CD14-positive monocyte (primary cell): ENCODE measurements at regions not wholly inside any gene's neighbourhood (a gene's known extent, or its start where the extent isn't known, plus 50 kb on each side); places are given as distances from the start of the nearest gene placed in this dataset.

Experiments
- DNase-seq, 3 donors: peaks; one replicate each; pipeline ENCODE4 v3.0.0-alpha.2; 2011 to 2022
- H2AFZ ChIP-seq: 2 replicates; pipeline ENCODE4 v1.6.0; 2012; ENCODE audit warnings: mild to moderate bottlenecking, low read depth, low read length, inconsistent platforms; ENCODE audit not compliant: insufficient read depth, poor library complexity, severe bottlenecking
- H3K27ac ChIP-seq, 2 donors: 1 replicate in 1 of 2; 2 replicates in 1 of 2; pipeline ENCODE4 v1.5.1; 2012 to 2013; ENCODE audit warnings: low read length in 2 of 2, control low read depth in 1 of 2, inconsistent platforms in 1 of 2, low read depth in 1 of 2, mild to moderate bottlenecking in 1 of 2
- H3K27me3 ChIP-seq, 2 donors: one replicate each; pipeline versions ENCODE4 v1.6.0 to v1.6.1; 2011 to 2013; ENCODE audit warnings: low read length in 2 of 2; ENCODE audit not compliant: control insufficient read depth in 2 of 2, insufficient read depth in 2 of 2
- H3K36me3 ChIP-seq, 2 donors: replicated peaks in 1 of 2; 1 replicate in 1 of 2; 2 replicates in 1 of 2; pipeline versions ENCODE4 v1.5.1 to v1.6.1; 2012 to 2013; ENCODE audit warnings: low read length in 2 of 2, control low read depth in 1 of 2, inconsistent platforms in 1 of 2, mild to moderate bottlenecking in 1 of 2; ENCODE audit not compliant: insufficient read depth in 2 of 2, control insufficient read depth in 1 of 2
- H3K4me1 ChIP-seq, 2 donors: 1 replicate in 1 of 2; 2 replicates in 1 of 2; pipeline versions ENCODE4 v1.5.1 to v1.6.1; 2012 to 2013; ENCODE audit warnings: low read length in 2 of 2, control low read depth in 1 of 2, inconsistent platforms in 1 of 2, mild to moderate bottlenecking in 1 of 2, moderate library complexity in 1 of 2; ENCODE audit not compliant: insufficient read depth in 2 of 2, control insufficient read depth in 1 of 2
- H3K4me2 ChIP-seq: replicated peaks from 2 replicates; pipeline ENCODE3; 2012; ENCODE audit warnings: low read length, moderate library complexity, mild to moderate bottlenecking; ENCODE audit not compliant: poor library complexity, severe bottlenecking; ENCODE audit errors: extremely low read depth
- H3K4me3 ChIP-seq, 3 experiments: fragments of 200-600 bp in 1 of 3; sonication (generic) in 1 of 3; replicated peaks in 1 of 3; 1 replicate in 2 of 3; 2 replicates in 1 of 3; pipeline ENCODE4 v1.5.1; 2011 to 2013; ENCODE audit warnings: low read length in 3 of 3, mild to moderate bottlenecking in 3 of 3, control low read depth in 2 of 3, low read depth in 2 of 3, inconsistent platforms in 1 of 3, moderate library complexity in 1 of 3
- H3K79me2 ChIP-seq: 2 replicates; pipeline ENCODE4 v1.6.0; 2012; ENCODE audit warnings: mild to moderate bottlenecking, control low read depth, inconsistent platforms, low read length, moderate library complexity; ENCODE audit not compliant: insufficient read depth
- H3K9ac ChIP-seq: 2 replicates; pipeline ENCODE4 v1.6.0; 2017; ENCODE audit warnings: low read length, mild to moderate bottlenecking; ENCODE audit not compliant: insufficient read depth, poor library complexity, severe bottlenecking
- H3K9me3 ChIP-seq, 2 donors: replicated peaks in 1 of 2; 1 replicate in 1 of 2; 2 replicates in 1 of 2; pipeline versions ENCODE4 v1.5.1 to v1.6.1; 2012 to 2013; ENCODE audit warnings: low read length in 2 of 2, control low read depth in 1 of 2; ENCODE audit not compliant: control insufficient read depth in 1 of 2, insufficient read depth in 1 of 2
- H4K20me1 ChIP-seq: 2 replicates; pipeline ENCODE4 v1.6.0; 2012; ENCODE audit warnings: mild to moderate bottlenecking, low read length, control low read depth, moderate library complexity; ENCODE audit not compliant: insufficient read depth
- H3K27ac Mint-ChIP-seq, 7 donors: one replicate each; pipeline ENCODE4 v1.8.0; 2020; ENCODE audit warnings: mild to moderate bottlenecking in 7 of 7, mixed read lengths in 7 of 7, moderate library complexity in 6 of 7, inconsistent platforms in 2 of 7
- H3K27me3 Mint-ChIP-seq, 3 donors: one replicate each; pipeline ENCODE4 v1.8.0; 2021 to 2022; ENCODE audit warnings: low read depth in 3 of 3, mild to moderate bottlenecking in 3 of 3, mixed read lengths in 3 of 3, moderate library complexity in 3 of 3, inconsistent platforms in 1 of 3
- H3K36me3 Mint-ChIP-seq, 2 donors: one replicate each; pipeline ENCODE4 v1.8.0; 2020; ENCODE audit warnings: mixed read lengths in 2 of 2, inconsistent platforms in 1 of 2, mild to moderate bottlenecking in 1 of 2
- H3K4me1 Mint-ChIP-seq: one replicate; pipeline ENCODE4 v1.8.0; 2020; ENCODE audit warnings: mild to moderate bottlenecking, mixed read lengths
- H3K4me3 Mint-ChIP-seq, 2 donors: one replicate each; pipeline ENCODE4 v1.8.0; 2020; ENCODE audit warnings: mild to moderate bottlenecking in 2 of 2, mixed read lengths in 2 of 2, moderate library complexity in 1 of 2
- H3K9me3 Mint-ChIP-seq, 7 donors: one replicate each; pipeline ENCODE4 v1.8.0; 2020 to 2022; ENCODE audit warnings: mixed read lengths in 7 of 7, mild to moderate bottlenecking in 6 of 7, moderate library complexity in 6 of 7, inconsistent platforms in 2 of 7
- CTCF ChIP-seq: fragments of 200-600 bp; IDR thresholded peaks from one replicate; pipeline ENCODE4 v1.8.0; 2022; ENCODE audit warnings: antibody characterized with exemption, mild to moderate bottlenecking
- WGBS: methylation state at CpG from one replicate; pipeline ENCODE4 v1.1.5; 2013; ENCODE audit warnings: missing lambda C conversion rate; ENCODE audit not compliant: insufficient coverage; 5-methylcytosine and 5-hydroxymethylcytosine counted together
- intact Hi-C, 2 donors: fragments of 100-400 bp; cut with micrococcal nuclease; formaldehyde crosslinking; loops; one replicate each; pipeline versions ENCODE4 v1.15.0 to v1.15.1; 2023

GRCh38 chr7:68756986-68757495 is 841.2 kb upstream of the AUTS2 start:
- Histone ChIP-seq H3K4me3 (no peak overlapping the region), H3K9ac (no peak overlapping the region), H3K36me3 (no peaks in the 10 kb centered on the region), H3K79me2 (no peaks in the 10 kb centered on the region), H3K4me1 (no peaks in the 10 kb centered on the region), H3K27ac (no peak overlapping the region), H3K9me3 (peaks cover 49 to 54% of the 10 kb centered on the region in 2 donors), H2AFZ (no peak overlapping the region), H3K4me2 (no peak overlapping the region), H4K20me1 (no peaks in the 10 kb centered on the region), H3K27me3 (no peaks in the 10 kb centered on the region)
- Mint-ChIP-seq H3K4me1 (no peaks in the 10 kb centered on the region), H3K36me3 (no peaks in the 10 kb centered on the region), H3K27me3 (no peaks in the 10 kb centered on the region), H3K4me3 (no peak overlapping the region), H3K9me3 (peaks cover 10 to 50% (median 27%) of the 10 kb centered on the region in 7 donors), H3K27ac (no peak overlapping the region)
- WGBS: 87% methylated on average over 3 of the region's 4 CpGs
- no peak for TF ChIP-seq CTCF
- intact Hi-C loops: no loop called here
- no peak for DNase-seq

- H3K4me2 ChIP-seq: no peak overlapping the region
- intact Hi-C loops: no loop called here
- no peak overlapping the region for H2AFZ ChIP-seq
- Mint-ChIP-seq H3K4me1 (no peaks in the 10 kb centered on the region), H3K4me3 (no peak overlapping the region), H3K27me3 (no peaks in the 10 kb centered on the region), H3K27ac (no peak overlapping the region), H3K9me3 (peaks cover 17 to 56% (median 44%) of the 10 kb centered on the region in 7 donors), H3K36me3 (no peaks in the 10 kb centered on the region)
- H3K36me3 ChIP-seq: no peaks in the 10 kb centered on the region
- no peaks in the 10 kb centered on the region for H3K79me2 ChIP-seq
- H3K9me3 ChIP-seq: peaks cover 58 to 60% of the 10 kb centered on the region in 2 donors
- H3K27ac ChIP-seq: no peak overlapping the region
- H3K4me1 ChIP-seq: no peaks in the 10 kb centered on the region
- H4K20me1 ChIP-seq: no peaks in the 10 kb centered on the region
- no peak for DNase-seq
- WGBS: 73% methylated on average over 2 of the region's 3 CpGs
- H3K27me3 ChIP-seq: no peaks in the 10 kb centered on the region
- H3K4me3 ChIP-seq: no peak overlapping the region
- no peak for TF ChIP-seq CTCF
- no peak overlapping the region for H3K9ac ChIP-seq
These were observed 837.7 kb upstream of the AUTS2 start for GRCh38 chr7:68760556-68760955.
